ENCODE measurements at regions not wholly inside any gene's neighbourhood (a gene's known extent, or its start where the extent isn't known, plus 50 kb on each side); places are given as distances from the start of the nearest gene placed in this dataset.

GRCh38 chr11:45544826-45545225, 120.6 kb downstream of the CHST1 start:
- TF ChIP-seq, protein P1, sequence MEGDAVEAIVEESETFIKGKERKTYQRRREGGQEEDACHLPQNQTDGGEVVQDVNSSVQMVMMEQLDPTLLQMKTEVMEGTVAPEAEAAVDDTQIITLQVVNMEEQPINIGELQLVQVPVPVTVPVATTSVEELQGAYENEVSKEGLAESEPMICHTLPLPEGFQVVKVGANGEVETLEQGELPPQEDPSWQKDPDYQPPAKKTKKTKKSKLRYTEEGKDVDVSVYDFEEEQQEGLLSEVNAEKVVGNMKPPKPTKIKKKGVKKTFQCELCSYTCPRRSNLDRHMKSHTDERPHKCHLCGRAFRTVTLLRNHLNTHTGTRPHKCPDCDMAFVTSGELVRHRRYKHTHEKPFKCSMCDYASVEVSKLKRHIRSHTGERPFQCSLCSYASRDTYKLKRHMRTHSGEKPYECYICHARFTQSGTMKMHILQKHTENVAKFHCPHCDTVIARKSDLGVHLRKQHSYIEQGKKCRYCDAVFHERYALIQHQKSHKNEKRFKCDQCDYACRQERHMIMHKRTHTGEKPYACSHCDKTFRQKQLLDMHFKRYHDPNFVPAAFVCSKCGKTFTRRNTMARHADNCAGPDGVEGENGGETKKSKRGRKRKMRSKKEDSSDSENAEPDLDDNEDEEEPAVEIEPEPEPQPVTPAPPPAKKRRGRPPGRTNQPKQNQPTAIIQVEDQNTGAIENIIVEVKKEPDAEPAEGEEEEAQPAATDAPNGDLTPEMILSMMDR (CRISPR knock-in tag; IDR thresholded peaks at IDR 0.05) = no peak
- TF ChIP-seq HCFC1 (IDR thresholded peaks at IDR 0.05; ENCODE audit: low read depth, low read length) (no peak), NFE2L1 (CRISPR knock-in tag; IDR thresholded peaks at IDR 0.05; ENCODE audit: borderline replicate concordance) (no peak), NR2C2 (CRISPR knock-in tag; IDR thresholded peaks at IDR 0.05; ENCODE audit: borderline replicate concordance) (no peak), TARDBP (CRISPR knock-in tag; IDR thresholded peaks at IDR 0.05) (no peak), ZNF121 (CRISPR knock-in tag; IDR thresholded peaks at IDR 0.05) (no peak), POLR2A (IDR thresholded peaks at IDR 0.05; ENCODE audit: insufficient read depth in 1 of 2, low read depth in 2 of 2, low read length in 2 of 2) (no peak), PRDM4 (CRISPR knock-in tag; IDR thresholded peaks at IDR 0.05; ENCODE audit: borderline replicate concordance) (no peak)
- TF ChIP-seq, protein P2, sequence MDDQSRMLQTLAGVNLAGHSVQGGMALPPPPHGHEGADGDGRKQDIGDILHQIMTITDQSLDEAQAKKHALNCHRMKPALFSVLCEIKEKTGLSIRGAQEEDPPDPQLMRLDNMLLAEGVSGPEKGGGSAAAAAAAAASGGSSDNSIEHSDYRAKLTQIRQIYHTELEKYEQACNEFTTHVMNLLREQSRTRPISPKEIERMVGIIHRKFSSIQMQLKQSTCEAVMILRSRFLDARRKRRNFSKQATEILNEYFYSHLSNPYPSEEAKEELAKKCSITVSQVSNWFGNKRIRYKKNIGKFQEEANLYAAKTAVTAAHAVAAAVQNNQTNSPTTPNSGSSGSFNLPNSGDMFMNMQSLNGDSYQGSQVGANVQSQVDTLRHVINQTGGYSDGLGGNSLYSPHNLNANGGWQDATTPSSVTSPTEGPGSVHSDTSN (CRISPR knock-in tag; IDR thresholded peaks at IDR 0.05; ENCODE audit: borderline replicate concordance) = no peak
